SK-N-MC (cell line): ENCODE measurements at regions not wholly inside any gene's neighbourhood (a gene's known extent, or its start where the extent isn't known, plus 50 kb on each side); places are given as distances from the start of the nearest gene placed in this dataset.

Experiments
- EZH2 ChIP-seq: fragments of 200-600 bp; sonication (generic); IDR thresholded peaks from one replicate; pipeline ENCODE4 v1.6.1; 2017; ENCODE audit warnings: antibody characterized with exemption
- POLR2AphosphoS5 ChIP-seq: IDR thresholded peaks from 2 replicates; pipeline ENCODE4 v1.6.1; 2012; ENCODE audit warnings: mild to moderate bottlenecking, low read depth, low read length, borderline replicate concordance

DNA sequence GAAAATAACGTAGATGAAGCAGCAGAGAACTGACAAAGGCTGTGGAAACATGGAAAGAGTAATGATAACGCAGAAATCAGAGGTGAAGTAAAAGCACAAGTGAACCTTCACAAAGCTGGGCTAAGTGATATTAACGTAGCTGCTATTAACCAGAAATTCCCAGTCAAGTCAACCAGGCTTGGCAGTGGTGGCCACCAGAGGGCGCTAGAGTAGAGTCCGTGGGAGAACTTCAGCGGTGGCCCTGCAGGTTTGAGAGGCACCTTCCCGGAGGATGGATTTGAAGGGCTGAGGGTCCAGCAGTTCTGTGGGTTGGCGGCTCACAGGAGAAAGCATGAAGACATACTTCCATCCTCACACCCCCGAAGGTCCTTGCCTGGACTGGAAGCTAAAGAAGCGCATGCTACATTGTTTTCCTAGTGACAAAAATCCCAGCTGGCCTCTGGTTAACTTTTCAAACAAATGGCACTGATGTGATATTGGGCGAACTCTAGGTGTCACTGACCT lies 81.7 kb upstream of the ZNF648 start:
- no peak for TF ChIP-seq POLR2AphosphoS5
- no peak for TF ChIP-seq EZH2
